ENCODE measurements at regions not wholly inside any gene's neighbourhood (a gene's known extent, or its start where the extent isn't known, plus 50 kb on each side); places are given as distances from the start of the nearest gene placed in this dataset.

GRCh38 chr20:60804240-60804917 is 447.7 kb upstream of the CDH4 start:
- TF ChIP-seq, protein P1, sequence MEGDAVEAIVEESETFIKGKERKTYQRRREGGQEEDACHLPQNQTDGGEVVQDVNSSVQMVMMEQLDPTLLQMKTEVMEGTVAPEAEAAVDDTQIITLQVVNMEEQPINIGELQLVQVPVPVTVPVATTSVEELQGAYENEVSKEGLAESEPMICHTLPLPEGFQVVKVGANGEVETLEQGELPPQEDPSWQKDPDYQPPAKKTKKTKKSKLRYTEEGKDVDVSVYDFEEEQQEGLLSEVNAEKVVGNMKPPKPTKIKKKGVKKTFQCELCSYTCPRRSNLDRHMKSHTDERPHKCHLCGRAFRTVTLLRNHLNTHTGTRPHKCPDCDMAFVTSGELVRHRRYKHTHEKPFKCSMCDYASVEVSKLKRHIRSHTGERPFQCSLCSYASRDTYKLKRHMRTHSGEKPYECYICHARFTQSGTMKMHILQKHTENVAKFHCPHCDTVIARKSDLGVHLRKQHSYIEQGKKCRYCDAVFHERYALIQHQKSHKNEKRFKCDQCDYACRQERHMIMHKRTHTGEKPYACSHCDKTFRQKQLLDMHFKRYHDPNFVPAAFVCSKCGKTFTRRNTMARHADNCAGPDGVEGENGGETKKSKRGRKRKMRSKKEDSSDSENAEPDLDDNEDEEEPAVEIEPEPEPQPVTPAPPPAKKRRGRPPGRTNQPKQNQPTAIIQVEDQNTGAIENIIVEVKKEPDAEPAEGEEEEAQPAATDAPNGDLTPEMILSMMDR (IDR thresholded peaks at IDR 0.05), result no peak
- no peak for TF ChIP-seq EZH2 (IDR thresholded peaks at IDR 0.05)
